Tibial artery (tissue), 4 donors: ENCODE measurements at regions not wholly inside any gene's neighbourhood (a gene's known extent, or its start where the extent isn't known, plus 50 kb on each side); places are given as distances from the start of the nearest gene placed in this dataset.
"Not testable (repeated sequence)": the region's sequence is repeated elsewhere in the genome, so short reads cannot be mapped to it uniquely, and the experiment has no call there.

Experiments used
- DNase-seq, 2 donors: peaks; one replicate each; pipeline ENCODE4 v3.0.0-alpha.2; 2019
- H3K27ac ChIP-seq, 2 donors: fragments of 200-600 bp; sonication (generic) in 1 of 2; 1 replicate in 1 of 2; 2 replicates in 1 of 2; pipeline ENCODE4 v1.5.1; 2018 to 2019; ENCODE audit warnings: mild to moderate bottlenecking in 1 of 2
- H3K27me3 ChIP-seq, 2 donors: fragments of 200-600 bp; sonication (generic) in 1 of 2; one replicate each; pipeline versions ENCODE4 v1.5.1 to v1.6.0; 2016 to 2019
- H3K36me3 ChIP-seq, 3 donors: fragments of 200-600 bp; sonication (generic) in 2 of 3; one replicate each; pipeline ENCODE4 v1.5.1; 2016 to 2019; ENCODE audit warnings: mild to moderate bottlenecking in 2 of 3
- H3K4me1 ChIP-seq, 4 donors: fragments of 200-600 bp; sonication (generic) in 2 of 4; 1 replicate in 3 of 4; 2 replicates in 1 of 4; pipeline ENCODE4 v1.5.1; 2016 to 2019
- H3K4me3 ChIP-seq, 2 donors: fragments of 200-600 bp; sonication (generic) in 1 of 2; 1 replicate in 1 of 2; 2 replicates in 1 of 2; pipeline ENCODE4 v1.5.1; 2018 to 2019; ENCODE audit warnings: mild to moderate bottlenecking in 2 of 2
- H3K9me3 ChIP-seq, 3 donors: fragments of 200-600 bp; sonication (generic) in 1 of 3; one replicate each; pipeline ENCODE4 v1.5.1; 2016 to 2019
- intact Hi-C: fragments of 100-400 bp; cut with DNase I; formaldehyde crosslinking; loops from one replicate; pipeline ENCODE4 v1.15.0; 2023; ENCODE audit warnings: low total_unique reads
- TF ChIP-seq, protein P1 (sequence below), 2 experiments: fragments of 200-600 bp in 1 of 2; fragments of 450-650 bp in 1 of 2; IDR thresholded peaks; one replicate each; pipeline ENCODE4 v1.5.1; 2017 to 2019; ENCODE audit warnings: antibody characterized with exemption in 2 of 2, mild to moderate bottlenecking in 1 of 2, moderate library complexity in 1 of 2

- H3K36me3 ChIP-seq, H3K27me3 ChIP-seq, H3K4me1 ChIP-seq, intact Hi-C loops, DNase-seq, H3K27ac ChIP-seq, H3K9me3 ChIP-seq, H3K4me3 ChIP-seq: not testable (repeated sequence)
These were observed 53.9 kb downstream of the CDRT15L2 start for GRCh38 chr17:20633268-20634059.

- H3K36me3 ChIP-seq, DNase-seq, H3K27me3 ChIP-seq, H3K4me3 ChIP-seq, intact Hi-C loops, H3K27ac ChIP-seq, H3K9me3 ChIP-seq, H3K4me1 ChIP-seq: not testable (repeated sequence)
These were observed 60.6 kb downstream of the CDRT15L2 start for GRCh38 chr17:20640147-20640546.

DNA sequence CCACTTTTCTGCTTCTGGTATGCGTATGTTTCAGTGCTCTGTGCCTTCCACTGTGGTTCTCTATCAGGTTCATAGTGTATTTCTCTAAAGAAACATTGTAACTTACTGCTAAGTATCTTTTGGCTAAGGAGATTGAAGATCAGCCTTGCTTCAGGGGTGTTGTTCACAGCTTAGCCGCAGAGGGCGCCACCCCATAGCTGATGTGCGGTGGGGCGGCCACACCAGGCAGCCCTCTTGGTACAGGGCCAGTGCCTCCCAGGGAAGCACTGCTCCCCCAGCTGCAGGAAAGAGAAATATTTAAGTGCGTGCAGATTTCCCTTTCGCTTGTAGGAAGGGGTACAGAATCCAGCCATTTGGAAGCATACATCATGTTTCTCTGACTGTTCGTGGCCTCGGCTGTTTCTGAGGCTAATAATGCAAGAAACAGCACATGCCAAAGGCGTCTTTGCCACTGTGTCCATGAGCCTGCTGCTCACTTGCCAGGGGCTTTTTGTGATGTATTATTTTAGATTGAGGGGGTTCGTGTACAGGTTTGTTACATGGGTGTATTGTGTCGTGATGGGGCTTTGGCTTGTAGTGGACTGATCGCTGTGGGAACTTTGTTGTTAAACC lies 67.2 kb downstream of the CDRT15L2 start:
- H3K4me3 ChIP-seq, H3K27me3 ChIP-seq, H3K36me3 ChIP-seq, intact Hi-C loops, H3K4me1 ChIP-seq, H3K9me3 ChIP-seq, DNase-seq, H3K27ac ChIP-seq: not testable (repeated sequence)
- TF ChIP-seq, protein P1, sequence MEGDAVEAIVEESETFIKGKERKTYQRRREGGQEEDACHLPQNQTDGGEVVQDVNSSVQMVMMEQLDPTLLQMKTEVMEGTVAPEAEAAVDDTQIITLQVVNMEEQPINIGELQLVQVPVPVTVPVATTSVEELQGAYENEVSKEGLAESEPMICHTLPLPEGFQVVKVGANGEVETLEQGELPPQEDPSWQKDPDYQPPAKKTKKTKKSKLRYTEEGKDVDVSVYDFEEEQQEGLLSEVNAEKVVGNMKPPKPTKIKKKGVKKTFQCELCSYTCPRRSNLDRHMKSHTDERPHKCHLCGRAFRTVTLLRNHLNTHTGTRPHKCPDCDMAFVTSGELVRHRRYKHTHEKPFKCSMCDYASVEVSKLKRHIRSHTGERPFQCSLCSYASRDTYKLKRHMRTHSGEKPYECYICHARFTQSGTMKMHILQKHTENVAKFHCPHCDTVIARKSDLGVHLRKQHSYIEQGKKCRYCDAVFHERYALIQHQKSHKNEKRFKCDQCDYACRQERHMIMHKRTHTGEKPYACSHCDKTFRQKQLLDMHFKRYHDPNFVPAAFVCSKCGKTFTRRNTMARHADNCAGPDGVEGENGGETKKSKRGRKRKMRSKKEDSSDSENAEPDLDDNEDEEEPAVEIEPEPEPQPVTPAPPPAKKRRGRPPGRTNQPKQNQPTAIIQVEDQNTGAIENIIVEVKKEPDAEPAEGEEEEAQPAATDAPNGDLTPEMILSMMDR (IDR thresholded peaks at IDR 0.05): peak in 1 of 2 experiments; percentile 14

DNA sequence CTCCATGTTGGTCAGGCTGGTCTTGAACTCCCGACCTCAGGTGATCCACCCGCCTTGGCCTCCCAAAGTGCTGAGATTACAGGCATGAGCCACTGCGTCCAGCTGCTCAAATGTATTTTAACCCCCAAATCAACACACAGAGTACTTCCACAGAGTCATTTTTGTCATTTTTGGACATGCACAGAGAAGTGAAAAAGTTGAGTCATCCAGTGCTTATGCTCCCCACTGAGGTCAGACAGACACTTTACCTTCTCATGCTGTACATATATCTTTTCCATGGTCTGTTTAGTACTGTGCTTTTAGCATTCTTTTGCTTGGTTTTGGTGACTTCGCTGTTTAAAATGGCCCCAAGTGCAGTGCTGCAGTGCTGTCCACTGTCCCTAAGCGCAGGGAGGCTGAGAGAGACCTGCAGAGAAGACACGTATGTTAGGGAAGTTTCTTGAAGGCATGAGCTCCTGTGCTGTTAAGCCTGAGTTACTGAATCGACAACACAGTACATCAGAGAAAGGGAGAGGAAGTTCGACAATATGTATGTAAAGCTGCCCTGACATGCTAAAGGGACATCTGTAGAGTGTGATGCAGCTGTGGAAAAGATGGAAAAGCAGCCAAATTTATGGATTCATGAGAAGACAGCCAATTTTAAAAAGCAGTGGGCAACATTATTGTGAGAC lies 69.7 kb downstream of the CDRT15L2 start:
- H3K36me3 ChIP-seq, H3K27ac ChIP-seq, H3K27me3 ChIP-seq, H3K4me1 ChIP-seq, H3K4me3 ChIP-seq, DNase-seq, intact Hi-C loops, H3K9me3 ChIP-seq: not testable (repeated sequence)

DNA sequence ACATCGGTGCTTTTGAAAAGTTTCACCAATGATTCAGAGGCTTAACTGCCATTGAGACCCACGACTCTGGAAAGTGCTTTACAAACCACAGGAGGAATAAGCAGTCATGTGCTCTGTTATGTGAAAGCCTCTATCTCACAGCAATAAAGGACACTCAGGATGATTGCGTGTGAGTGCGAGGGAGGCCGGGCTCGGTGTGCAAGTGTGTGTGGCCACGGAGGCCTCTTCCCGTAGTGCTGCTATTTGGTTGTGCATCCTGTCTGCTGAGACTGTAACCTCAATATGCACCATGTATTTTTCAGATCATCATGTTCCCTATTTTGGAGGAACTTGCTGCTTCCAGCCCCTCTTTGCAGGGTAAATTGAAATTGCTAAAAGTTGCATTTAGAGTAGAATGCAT lies 71.5 kb downstream of the CDRT15L2 start:
- H3K4me3 ChIP-seq, H3K27ac ChIP-seq, H3K27me3 ChIP-seq, H3K9me3 ChIP-seq, intact Hi-C loops, H3K36me3 ChIP-seq, DNase-seq, H3K4me1 ChIP-seq: not testable (repeated sequence)

DNA sequence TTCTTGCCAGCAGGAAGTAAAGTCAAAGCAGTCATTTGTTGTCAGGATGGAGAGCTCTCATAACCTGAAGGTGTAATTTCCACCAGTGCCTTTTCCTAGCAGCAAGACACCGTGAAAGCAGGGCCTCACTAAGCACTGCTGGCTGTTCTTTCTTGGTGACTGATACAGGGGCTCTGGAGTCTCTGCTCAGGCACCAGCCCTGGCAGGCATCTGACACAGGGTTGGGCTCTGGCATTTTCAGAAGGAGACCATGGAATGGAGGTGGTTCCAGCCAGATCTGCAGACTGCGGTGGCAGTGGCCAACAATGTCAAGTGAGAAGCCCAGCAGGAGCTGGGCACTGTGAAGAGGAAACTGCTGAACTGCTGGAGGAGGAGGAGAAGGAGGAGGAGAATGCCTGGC lies 72.2 kb downstream of the CDRT15L2 start:
- H3K9me3 ChIP-seq, H3K4me3 ChIP-seq, DNase-seq, H3K27ac ChIP-seq, intact Hi-C loops, H3K4me1 ChIP-seq, H3K27me3 ChIP-seq, H3K36me3 ChIP-seq: not testable (repeated sequence)

- H3K36me3 ChIP-seq, DNase-seq, intact Hi-C loops, H3K4me1 ChIP-seq, H3K4me3 ChIP-seq, H3K27me3 ChIP-seq, H3K27ac ChIP-seq, H3K9me3 ChIP-seq: not testable (repeated sequence)
These were observed 73.9 kb downstream of the CDRT15L2 start for GRCh38 chr17:20653391-20653790.

- H3K9me3 ChIP-seq, DNase-seq, H3K4me3 ChIP-seq, H3K27ac ChIP-seq, H3K36me3 ChIP-seq, H3K4me1 ChIP-seq, H3K27me3 ChIP-seq, intact Hi-C loops: not testable (repeated sequence)
These were observed 74.6 kb downstream of the CDRT15L2 start for GRCh38 chr17:20654114-20654513.

DNA sequence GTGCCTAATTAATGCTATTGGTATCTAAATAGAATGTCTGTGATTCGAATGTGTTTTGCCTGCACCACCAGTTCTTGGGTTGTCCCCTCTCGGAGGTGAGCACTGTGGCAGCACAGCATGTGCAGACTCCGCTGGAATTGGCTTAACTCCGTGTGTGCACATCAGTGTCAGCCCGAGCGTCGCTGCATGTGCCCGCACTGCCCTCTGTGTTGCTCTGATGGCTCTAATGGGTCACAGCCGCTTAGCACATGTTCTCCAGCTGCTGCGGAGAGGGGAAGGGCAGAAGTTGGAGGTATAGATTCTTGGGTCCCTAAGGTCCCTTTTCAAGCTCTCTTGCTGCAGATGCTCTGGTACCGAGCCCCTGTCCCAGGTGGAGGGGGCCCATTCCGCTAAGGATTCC lies 75.1 kb downstream of the CDRT15L2 start:
- H3K27ac ChIP-seq, intact Hi-C loops: not testable (repeated sequence)

DNA sequence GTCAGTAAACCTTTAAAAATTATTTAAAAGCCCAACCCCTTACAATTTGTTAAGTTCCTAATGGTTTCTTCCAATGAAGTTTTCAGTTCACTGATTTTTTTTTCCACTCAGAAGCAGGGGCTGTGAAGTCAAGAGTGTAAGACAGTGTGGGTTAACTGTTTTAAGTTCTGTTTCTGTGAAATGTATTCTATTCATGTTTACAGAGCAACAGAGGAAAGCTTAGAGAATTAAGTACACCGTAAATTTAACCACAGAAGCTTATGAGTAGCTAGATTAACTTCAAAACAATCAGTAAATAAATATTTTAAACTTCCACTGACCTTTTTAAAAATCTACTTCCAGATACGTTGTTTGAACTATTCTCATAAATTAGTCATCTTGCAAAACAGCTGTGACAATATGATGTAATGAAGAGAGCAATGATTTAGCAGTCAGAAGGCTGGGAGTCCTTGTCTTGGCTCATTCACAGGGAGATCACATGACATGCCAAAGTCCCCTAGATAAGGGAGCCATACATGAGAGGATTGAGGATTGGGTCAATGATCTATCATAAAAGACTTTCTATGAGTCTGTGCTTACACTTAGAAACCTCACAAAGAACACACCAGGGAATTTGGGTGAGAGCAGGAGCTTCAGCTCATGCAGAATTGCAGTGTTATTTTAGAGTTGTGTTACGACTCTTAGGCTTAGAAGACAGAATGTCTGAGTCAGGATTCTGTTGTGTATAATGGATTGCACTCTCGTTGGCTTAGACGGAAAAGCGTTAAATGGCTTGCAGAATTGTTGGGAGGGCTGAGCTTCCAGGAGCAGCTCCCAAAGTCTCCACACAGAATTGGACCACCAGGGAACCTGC lies 85.8 kb downstream of the CDRT15L2 start:
- H3K27ac ChIP-seq, H3K4me3 ChIP-seq, H3K4me1 ChIP-seq, H3K9me3 ChIP-seq, H3K27me3 ChIP-seq, H3K36me3 ChIP-seq, DNase-seq, intact Hi-C loops: not testable (repeated sequence)

More for the DNA sequence above, 75.1 kb downstream of the CDRT15L2 start:
- not testable (repeated sequence) for H3K27me3 ChIP-seq, H3K36me3 ChIP-seq, H3K4me1 ChIP-seq, H3K4me3 ChIP-seq, H3K9me3 ChIP-seq, DNase-seq

DNA sequence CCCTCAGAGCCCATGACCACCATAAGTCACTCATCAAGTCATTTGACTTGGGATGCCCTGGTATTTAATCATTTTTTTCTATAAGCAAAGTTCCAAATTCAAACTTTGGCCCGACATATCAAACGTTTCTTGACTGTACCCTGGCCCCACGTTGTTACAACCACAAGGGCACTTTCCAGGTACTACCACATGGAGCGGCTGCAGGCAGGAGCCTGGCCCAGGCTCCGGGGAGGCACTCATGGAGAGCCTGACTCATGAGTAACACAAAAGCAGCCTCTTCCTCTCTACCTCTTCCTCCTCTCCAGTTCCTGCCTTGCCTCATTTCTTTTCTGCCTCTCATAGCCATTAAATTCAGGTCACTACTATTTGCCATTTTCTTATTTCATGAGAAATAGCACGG lies 87.2 kb downstream of the CDRT15L2 start:
- intact Hi-C loops, H3K27me3 ChIP-seq, H3K4me1 ChIP-seq, H3K4me3 ChIP-seq, H3K36me3 ChIP-seq, H3K27ac ChIP-seq, H3K9me3 ChIP-seq, DNase-seq: not testable (repeated sequence)

- intact Hi-C loops, H3K4me3 ChIP-seq, H3K27me3 ChIP-seq, H3K27ac ChIP-seq, H3K36me3 ChIP-seq, DNase-seq, H3K9me3 ChIP-seq, H3K4me1 ChIP-seq: not testable (repeated sequence)
These were observed 88.2 kb downstream of the CDRT15L2 start for GRCh38 chr17:20667712-20668111.
